IPS DF 4.7 (cell line): ENCODE measurements at regions not wholly inside any gene's neighbourhood (a gene's known extent, or its start where the extent isn't known, plus 50 kb on each side); places are given as distances from the start of the nearest gene placed in this dataset.
"Not testable (repeated sequence)": the region's sequence is repeated elsewhere in the genome, so short reads cannot be mapped to it uniquely, and the experiment has no call there.

Source experiments
- DNase-seq: peaks from one replicate; pipeline ENCODE4 v3.0.0-alpha.2; 2013; ENCODE audit warnings: low spot score; ENCODE audit errors: extremely low read depth

- DNase-seq, result no peak
These were observed 264.8 kb downstream of the KLF5 start for GRCh38 chr13:73323615-73324014.

GRCh38 chr13:73321043-73321442, 262.2 kb downstream of the KLF5 start:
- DNase-seq, result no peak

- no peak for DNase-seq
These were observed 258.3 kb downstream of the KLF5 start for GRCh38 chr13:73317140-73317539.

- DNase-seq, result no peak
These were observed 251.6 kb downstream of the KLF5 start for GRCh38 chr13:73310366-73310765.

- no peak for DNase-seq
These were observed 248.7 kb downstream of the KLF5 start for GRCh38 chr13:73307481-73307880.

GRCh38 chr13:73306688-73307087, 247.9 kb downstream of the KLF5 start:
- DNase-seq, result no peak

GRCh38 chr13:73304442-73304841, 245.6 kb downstream of the KLF5 start:
- no peak for DNase-seq

- no peak for DNase-seq
These were observed 245.0 kb downstream of the KLF5 start for GRCh38 chr13:73303851-73304250.

- not testable (repeated sequence) for DNase-seq
These were observed 242.8 kb downstream of the KLF5 start for GRCh38 chr13:73301622-73302021.

GRCh38 chr13:73300718-73301425, 242.1 kb downstream of the KLF5 start:
- DNase-seq, result no peak

- no peak for DNase-seq
These were observed 241.0 kb downstream of the KLF5 start for GRCh38 chr13:73299787-73300186.

- no peak for DNase-seq
These were observed 235.2 kb downstream of the KLF5 start for GRCh38 chr13:73293913-73294523.

GRCh38 chr13:73292127-73292526, 233.3 kb downstream of the KLF5 start:
- DNase-seq, result no peak

GRCh38 chr13:73290844-73291243, 232.0 kb downstream of the KLF5 start:
- DNase-seq, result no peak

GRCh38 chr13:73288596-73288995, 229.8 kb downstream of the KLF5 start:
- no peak for DNase-seq

GRCh38 chr13:73287831-73288230, 229.0 kb downstream of the KLF5 start:
- DNase-seq, result no peak

- no peak for DNase-seq
These were observed 228.3 kb downstream of the KLF5 start for GRCh38 chr13:73286942-73287620.

GRCh38 chr13:73286177-73286576, 227.4 kb downstream of the KLF5 start:
- DNase-seq, result no peak

- no peak for DNase-seq
These were observed 225.5 kb downstream of the KLF5 start for GRCh38 chr13:73284081-73284874.

- no peak for DNase-seq
These were observed 224.8 kb downstream of the KLF5 start for GRCh38 chr13:73283636-73284035.

GRCh38 chr13:73281746-73282145, 222.9 kb downstream of the KLF5 start:
- no peak for DNase-seq

GRCh38 chr13:73278186-73278585, 219.4 kb downstream of the KLF5 start:
- DNase-seq, result no peak
